T1000 (cell line): ENCODE measurements at regions not wholly inside any gene's neighbourhood (a gene's known extent, or its start where the extent isn't known, plus 50 kb on each side); places are given as distances from the start of the nearest gene placed in this dataset.

Experiments used
- DNase-seq: peaks from one replicate; lab custom pipeline; 2025; ENCODE audit warnings: mixed read lengths; lab: John Stamatoyannopoulos, UW

- DNase-seq: no peak
These were observed 93.9 kb upstream of the DIO3 start for GRCh38 chr14:101467181-101467926.

- no peak for DNase-seq
These were observed 91.7 kb upstream of the DIO3 start for GRCh38 chr14:101469382-101470247.

GRCh38 chr14:101470266-101470665 is 91.0 kb upstream of the DIO3 start:
- no peak for DNase-seq

GRCh38 chr14:101471723-101472517 is 89.4 kb upstream of the DIO3 start:
- no peak for DNase-seq

GRCh38 chr14:101472518-101472849 is 88.8 kb upstream of the DIO3 start:
- no peak for DNase-seq

- DNase-seq: no peak
These were observed 88.1 kb upstream of the DIO3 start for GRCh38 chr14:101473045-101473729.

GRCh38 chr14:101473795-101474562 is 87.3 kb upstream of the DIO3 start:
- no peak for DNase-seq

- DNase-seq: no peak
These were observed 86.5 kb upstream of the DIO3 start for GRCh38 chr14:101474563-101475455.

- peak; percentile 69 for DNase-seq
These were observed 85.6 kb upstream of the DIO3 start for GRCh38 chr14:101475456-101476257.

- DNase-seq: no peak
These were observed 84.9 kb upstream of the DIO3 start for GRCh38 chr14:101476258-101476915.

GRCh38 chr14:101476916-101477553 is 84.3 kb upstream of the DIO3 start:
- peak; percentile 10 for DNase-seq

- no peak for DNase-seq
These were observed 83.6 kb upstream of the DIO3 start for GRCh38 chr14:101477648-101478047.

- DNase-seq: no peak
These were observed 83.2 kb upstream of the DIO3 start for GRCh38 chr14:101478096-101478495.

- no peak for DNase-seq
These were observed 82.4 kb upstream of the DIO3 start for GRCh38 chr14:101478796-101479410.

- DNase-seq: no peak
These were observed 81.1 kb upstream of the DIO3 start for GRCh38 chr14:101480022-101480746.

GRCh38 chr14:101480747-101481530 is 80.4 kb upstream of the DIO3 start:
- DNase-seq: peak; percentile 57
